H1 (cell line): ENCODE measurements at regions not wholly inside any gene's neighbourhood (a gene's known extent, or its start where the extent isn't known, plus 50 kb on each side); places are given as distances from the start of the nearest gene placed in this dataset.
"Not testable (repeated sequence)": the region's sequence is repeated elsewhere in the genome, so short reads cannot be mapped to it uniquely, and the experiment has no call there.

Experiments used
- CTCF ChIA-PET: fragments of 300-600 bp; sonication (Branson Sonifier 250); formaldehyde crosslinking; loops from one replicate; lab custom pipeline; 2021; ENCODE audit not compliant: partially characterized antibody; lab: Charles Lee
- POLR2A ChIA-PET: fragments of 300-600 bp; sonication (Branson Sonifier 250); formaldehyde crosslinking; loops from one replicate; lab custom pipeline; 2021; ENCODE audit warnings: inconsistent platforms; ENCODE audit not compliant: partially characterized antibody; lab: Charles Lee
- DNase-seq, 2 experiments: peaks; one replicate each; pipeline versions ENCODE4 v3.0.0 to v3.0.0-alpha.2; 2010 to 2022; ENCODE audit warnings: low spot score in 2 of 2, low read depth in 1 of 2, mixed read lengths in 1 of 2
- FAIRE-seq: peaks from 2 replicates; lab custom pipeline; 2011; peaks lifted over from hg19 to GRCh38; lab: Jason Lieb, UNC
- H2AFZ ChIP-seq: 2 replicates; pipeline ENCODE4 v1.8.1; 2012; ENCODE audit warnings: low read length, inconsistent platforms
- H2AK5ac ChIP-seq: 2 replicates; pipeline ENCODE4 v1.6.1; 2013; ENCODE audit warnings: low read depth, low read length
- H2BK120ac ChIP-seq: replicated peaks from 2 replicates; pipeline ENCODE3; 2013; ENCODE audit warnings: low read depth, low read length, inconsistent platforms
- H2BK12ac ChIP-seq: 2 replicates; pipeline ENCODE4 v1.6.1; 2013; ENCODE audit warnings: low read depth, low read length
- H2BK15ac ChIP-seq: 2 replicates; pipeline ENCODE4 v1.6.1; 2013; ENCODE audit warnings: low read length
- H2BK20ac ChIP-seq: 2 replicates; pipeline ENCODE4 v1.6.1; 2013; ENCODE audit warnings: low read length
- H2BK5ac ChIP-seq: 2 replicates; pipeline ENCODE4 v1.6.1; 2013; ENCODE audit warnings: low read depth, low read length
- H3K14ac ChIP-seq: 2 replicates; pipeline ENCODE4 v1.6.1; 2013; ENCODE audit warnings: inconsistent platforms; ENCODE audit not compliant: insufficient read length
- H3K18ac ChIP-seq: 2 replicates; pipeline ENCODE4 v1.6.1; 2013; ENCODE audit warnings: low read length; ENCODE audit errors: extremely low read depth
- H3K23ac ChIP-seq: 2 replicates; pipeline ENCODE4 v1.6.1; 2013; ENCODE audit warnings: inconsistent platforms; ENCODE audit not compliant: insufficient read length
- H3K23me2 ChIP-seq: 2 replicates; pipeline ENCODE4 v1.6.1; 2013; ENCODE audit warnings: low read depth, low read length
- H3K27ac ChIP-seq: 2 replicates; pipeline ENCODE4 v1.6.1; 2011; ENCODE audit warnings: low read depth, low read length, inconsistent platforms
- H3K27me3 ChIP-seq, 4 experiments: replicated peaks in 1 of 4; 1 replicate in 1 of 4; 2 replicates in 3 of 4; pipeline versions ENCODE4 v1.6.1 to v1.8.1; 2011 to 2013; ENCODE audit warnings: low read length in 3 of 4, mild to moderate bottlenecking in 3 of 4, inconsistent platforms in 2 of 4, mixed read lengths in 2 of 4, moderate library complexity in 1 of 4; ENCODE audit not compliant: control insufficient read depth in 3 of 4, insufficient read depth in 3 of 4; ENCODE audit errors: extremely low read depth in 1 of 4
- H3K36me3 ChIP-seq, 4 experiments: 2 replicates each; pipeline versions ENCODE4 v1.6.1 to v1.8.1; 2011 to 2013; ENCODE audit warnings: mild to moderate bottlenecking in 4 of 4, low read length in 3 of 4, moderate library complexity in 2 of 4, control low read depth in 1 of 4, inconsistent platforms in 1 of 4; ENCODE audit not compliant: insufficient read depth in 4 of 4, control insufficient read depth in 2 of 4
- H3K4ac ChIP-seq: replicated peaks from 2 replicates; pipeline ENCODE3; 2013; ENCODE audit warnings: low read length, low read depth, mixed read lengths, inconsistent platforms; ENCODE audit not compliant: insufficient read length
- H3K4me1 ChIP-seq, 4 experiments: replicated peaks in 1 of 4; 1 replicate in 1 of 4; 2 replicates in 3 of 4; pipeline versions ENCODE4 v1.6.1 to v1.8.1; 2011 to 2013; ENCODE audit warnings: low read length in 3 of 4, inconsistent platforms in 2 of 4, mixed read lengths in 1 of 4; ENCODE audit not compliant: insufficient read depth in 4 of 4, control insufficient read depth in 3 of 4
- H3K4me2 ChIP-seq, 2 experiments: 2 replicates each; pipeline versions ENCODE4 v1.6.1 to v1.8.1; 2011 to 2013; ENCODE audit warnings: low read depth in 2 of 2, low read length in 2 of 2, control low read depth in 1 of 2, inconsistent platforms in 1 of 2, mild to moderate bottlenecking in 1 of 2; ENCODE audit not compliant: insufficient read depth in 1 of 2
- H3K4me3 ChIP-seq, 4 experiments: fragments of 200-600, 300-600 bp in 1 of 4; sonication (generic), shearing (Covaris generic), sonication (Bioruptor Twin) in 1 of 4; 2 replicates each; pipeline versions ENCODE4 v1.5.1 to v1.8.1; 2011 to 2016; ENCODE audit warnings: low read length in 4 of 4, low read depth in 3 of 4, control low read depth in 2 of 4, inconsistent platforms in 2 of 4, mild to moderate bottlenecking in 2 of 4, mixed read lengths in 1 of 4, moderate library complexity in 1 of 4; ENCODE audit not compliant: insufficient read depth in 2 of 4; ENCODE audit errors: extremely low read depth in 1 of 4
- H3K56ac ChIP-seq: replicated peaks from 2 replicates; pipeline ENCODE3; 2013; ENCODE audit warnings: low read depth, mild to moderate bottlenecking, mixed read lengths, low read length, inconsistent platforms; ENCODE audit not compliant: insufficient read length
- H3K79me1 ChIP-seq: 2 replicates; pipeline ENCODE4 v1.6.1; 2013; ENCODE audit warnings: low read depth, low read length, control low read depth
- H3K79me2 ChIP-seq, 2 experiments: 2 replicates each; pipeline versions ENCODE4 v1.6.1 to v1.8.1; 2012 to 2013; ENCODE audit warnings: low read length in 2 of 2, mild to moderate bottlenecking in 2 of 2, inconsistent platforms in 1 of 2; ENCODE audit not compliant: insufficient read depth in 2 of 2, control insufficient read depth in 1 of 2
- H3K9ac ChIP-seq, 4 experiments: replicated peaks in 1 of 4; 1 replicate in 1 of 4; 2 replicates in 3 of 4; pipeline versions ENCODE4 v1.6.1 to v1.8.1; 2011 to 2013; ENCODE audit warnings: low read depth in 3 of 4, low read length in 3 of 4, control low read depth in 2 of 4, mild to moderate bottlenecking in 2 of 4, moderate library complexity in 2 of 4, inconsistent platforms in 1 of 4; ENCODE audit errors: extremely low read depth in 1 of 4
- H3K9me3 ChIP-seq, 2 experiments: 2 replicates each; pipeline versions ENCODE4 v1.6.1 to v1.8.1; 2012 to 2013; ENCODE audit warnings: mild to moderate bottlenecking in 2 of 2, moderate library complexity in 2 of 2, control low read depth in 1 of 2, inconsistent platforms in 1 of 2, low read depth in 1 of 2, low read length in 1 of 2, mixed read lengths in 1 of 2; ENCODE audit not compliant: insufficient read depth in 2 of 2
- H4K20me1 ChIP-seq, 2 experiments: replicated peaks in 1 of 2; 2 replicates each; pipeline versions ENCODE3 to v1.8.1; 2011 to 2013; ENCODE audit warnings: inconsistent platforms in 2 of 2, low read length in 2 of 2, mild to moderate bottlenecking in 1 of 2; ENCODE audit not compliant: insufficient read depth in 2 of 2, control insufficient read depth in 1 of 2
- H4K5ac ChIP-seq: 2 replicates; pipeline ENCODE4 v1.6.1; 2013; ENCODE audit warnings: low read length, low read depth, mixed read lengths, inconsistent platforms; ENCODE audit not compliant: insufficient read length
- H4K8ac ChIP-seq: 2 replicates; pipeline ENCODE4 v1.8.0; 2013; ENCODE audit warnings: mild to moderate bottlenecking, moderate library complexity, low read length, inconsistent platforms; ENCODE audit not compliant: insufficient read depth; ENCODE audit errors: extremely low read depth
- H4K91ac ChIP-seq: replicated peaks from 2 replicates; pipeline ENCODE3; 2013; ENCODE audit warnings: low read length, mixed read lengths, inconsistent platforms; ENCODE audit not compliant: insufficient read length
- WGBS, 2 experiments: shearing (Covaris generic) in 1 of 2; methylation state at CpG; one replicate each; pipeline versions ENCODE4 v1.1.6 to v1.1.7; 2013 to 2015; ENCODE audit warnings: low lambda C conversion rate in 2 of 2, mixed read lengths in 2 of 2, inconsistent platforms in 1 of 2, low coverage in 1 of 2, missing lambda C conversion rate in 1 of 2; ENCODE audit not compliant: insufficient replicate concordance in 2 of 2, insufficient coverage in 1 of 2, insufficient read length in 1 of 2; ENCODE audit errors: extremely low coverage in 1 of 2, missing lambda C conversion rate in 1 of 2; 5-methylcytosine and 5-hydroxymethylcytosine counted together

GRCh38 chr6:76849274-76849970 lies 613.9 kb downstream of the HTR1B start:
- not testable (repeated sequence) for H3K36me3 ChIP-seq, H3K23ac ChIP-seq, H3K4me1 ChIP-seq, H4K20me1 ChIP-seq, H3K9me3 ChIP-seq, H3K14ac ChIP-seq, H3K4ac ChIP-seq, H3K9ac ChIP-seq, H2AK5ac ChIP-seq, H2AFZ ChIP-seq, H3K23me2 ChIP-seq, H3K27ac ChIP-seq, H3K18ac ChIP-seq, H2BK5ac ChIP-seq, FAIRE-seq, H3K79me1 ChIP-seq, H3K4me2 ChIP-seq, H2BK15ac ChIP-seq, DNase-seq, H3K4me3 ChIP-seq, H3K27me3 ChIP-seq, H3K79me2 ChIP-seq, H4K5ac ChIP-seq, H3K56ac ChIP-seq, H2BK20ac ChIP-seq, H4K91ac ChIP-seq, H4K8ac ChIP-seq, H2BK120ac ChIP-seq, H2BK12ac ChIP-seq
- CTCF ChIA-PET = interaction anchor here (1.0 to 3.7 kb wide), 5 partner anchors 11 to 152 kb away, joined by 4 to 17 read pairs (median 5); no protein-coding TSS in a partner anchor
- POLR2A ChIA-PET = interaction anchor here (0.7 kb wide), 1 partner anchor 1104 kb away, joined by 4 read pairs; no protein-coding TSS in a partner anchor
- 86% methylated on average over 9 of the region's 9 CpGs; no CpG with 5 or more reads in 1 of the 2 experiments for WGBS, 2 experiments
